ENCODE measurements at regions not wholly inside any gene's neighbourhood (a gene's known extent, or its start where the extent isn't known, plus 50 kb on each side); places are given as distances from the start of the nearest gene placed in this dataset.

DNA sequence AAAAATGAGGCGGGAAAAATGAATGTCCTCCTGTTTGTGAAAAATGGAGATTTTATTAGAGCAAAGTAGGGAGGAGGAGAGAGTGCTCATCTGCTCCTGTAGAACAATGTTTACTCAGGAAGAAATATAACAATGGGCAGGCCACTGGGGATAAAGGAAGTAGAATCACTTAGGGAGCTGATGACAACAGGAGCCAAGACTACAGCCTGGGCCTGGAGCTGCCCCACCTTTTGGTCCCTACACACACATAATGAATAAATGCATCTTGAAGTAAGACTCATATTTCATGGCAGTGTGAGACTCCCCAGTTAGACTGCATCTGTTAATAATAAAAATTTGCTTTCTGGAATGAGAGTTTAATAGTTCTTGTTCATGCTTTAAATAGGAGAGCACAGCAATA lies 1939.8 kb downstream of the EFNA5 start:
- peak; percentile 7 for DNase-seq

DNA sequence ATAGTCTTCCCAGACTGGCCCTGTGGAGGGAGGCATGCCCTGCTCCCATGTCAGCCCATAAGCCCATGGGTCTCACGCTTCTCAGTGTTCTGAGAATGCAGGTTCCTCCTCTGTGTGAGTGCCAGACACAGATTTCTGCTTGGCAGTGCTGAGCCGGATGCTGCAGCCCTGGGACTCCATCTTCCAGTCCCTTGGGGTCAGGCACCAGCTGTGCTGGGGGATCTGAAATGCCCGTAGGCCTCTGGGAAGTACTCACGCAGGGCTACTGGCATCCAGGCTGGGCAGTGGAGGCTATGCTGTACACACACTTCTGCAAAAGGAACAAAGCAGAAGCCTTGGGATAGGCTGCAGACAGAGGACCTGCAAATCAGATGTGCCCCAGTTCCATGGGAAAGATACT lies 1944.6 kb downstream of the EFNA5 start:
- no peak for DNase-seq

DNA sequence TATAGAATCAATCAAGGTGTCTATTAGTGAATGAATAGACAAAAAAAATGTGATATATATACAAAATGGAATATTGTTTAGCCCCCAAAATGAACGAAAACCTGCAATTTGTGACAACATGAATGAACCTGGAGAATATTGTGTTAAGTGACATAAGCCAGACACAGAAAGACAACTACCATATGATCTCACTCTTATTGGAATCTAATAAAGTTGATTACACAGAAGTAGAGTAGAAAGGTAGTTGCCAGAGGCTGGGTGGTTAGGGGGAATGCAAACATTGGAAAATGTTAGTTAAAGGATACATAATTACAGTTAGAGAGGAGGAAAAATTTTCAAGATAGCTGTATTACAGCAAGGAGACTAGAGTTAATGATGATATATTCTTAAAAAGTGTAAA lies 1962.3 kb downstream of the EFNA5 start:
- DNase-seq = no peak

DNA sequence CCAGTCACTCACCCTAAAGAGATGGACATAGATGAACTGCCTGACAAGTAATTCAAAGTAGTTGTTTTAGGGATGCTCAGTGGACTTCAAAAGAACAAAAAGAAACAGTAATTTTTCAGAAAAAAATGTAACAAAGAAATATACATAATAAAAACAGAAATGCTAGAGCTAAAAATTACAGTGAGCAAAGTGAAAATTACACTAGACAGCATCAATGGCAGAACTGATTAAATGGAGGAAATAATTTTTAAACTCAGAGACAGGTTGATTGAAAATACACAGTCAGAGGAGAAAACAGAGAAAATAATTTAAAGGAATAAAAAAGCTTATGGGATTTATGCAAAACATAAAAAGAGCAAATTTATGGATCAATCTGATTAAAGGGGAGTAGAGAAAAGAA lies 1968.4 kb downstream of the EFNA5 start:
- DNase-seq = no peak

DNA sequence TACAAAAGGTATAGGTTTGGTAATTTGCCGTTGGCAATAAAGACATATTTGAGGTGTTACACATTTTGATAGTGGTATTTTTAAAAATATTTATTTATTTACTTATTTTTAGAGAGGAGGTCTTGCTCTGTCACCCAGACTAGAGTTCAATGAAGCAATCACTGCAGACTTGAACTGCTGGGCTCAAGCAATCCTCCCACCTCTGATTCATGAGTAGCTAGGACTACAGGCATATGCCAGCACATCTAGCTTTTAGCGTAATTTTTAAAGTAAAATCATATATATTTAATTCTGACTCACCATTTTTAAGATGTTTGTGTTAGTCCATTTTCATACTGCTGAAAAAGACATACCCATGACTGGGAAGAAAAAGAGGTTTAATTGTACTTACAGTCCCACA lies 1974.3 kb downstream of the EFNA5 start:
- DNase-seq = no peak

DNA sequence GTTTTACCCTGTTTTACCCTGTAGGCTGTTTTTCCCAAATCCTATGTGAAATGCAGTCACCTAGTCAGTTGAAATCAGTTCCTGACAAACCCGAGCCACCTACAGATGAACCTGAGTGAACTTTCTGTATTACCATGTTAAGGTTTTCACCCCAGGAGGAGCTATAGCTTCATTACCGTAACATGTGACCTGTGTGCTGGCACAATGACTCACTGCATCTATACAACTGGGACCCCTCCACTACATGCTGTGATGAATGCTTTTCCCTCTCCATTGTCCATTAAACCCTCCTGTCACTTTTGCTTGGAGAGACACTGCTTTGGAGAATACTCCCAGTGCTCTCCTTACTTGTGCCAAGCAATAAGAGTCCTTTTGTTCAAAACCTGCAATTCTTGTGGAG lies 1974.8 kb downstream of the EFNA5 start:
- no peak for DNase-seq

DNA sequence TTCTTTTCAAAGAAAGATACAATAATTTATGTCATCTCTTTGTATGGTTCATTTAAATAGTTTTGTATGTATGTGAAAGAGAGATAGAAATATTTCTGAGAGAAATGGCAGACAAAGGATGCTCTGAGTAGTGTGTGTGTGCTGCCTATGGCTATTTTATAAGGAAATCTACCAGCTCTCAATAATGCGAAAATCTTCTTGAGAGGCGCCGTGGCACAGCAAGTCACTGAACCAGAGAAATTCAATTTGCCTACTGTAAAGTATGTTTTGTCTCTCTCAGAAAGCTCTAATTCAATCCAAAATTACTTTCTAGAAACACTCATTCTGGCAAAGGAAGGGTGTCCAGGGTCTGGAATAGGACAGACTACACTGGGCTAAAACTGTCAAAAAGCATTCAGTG lies 1981.1 kb downstream of the EFNA5 start:
- no peak for DNase-seq

DNA sequence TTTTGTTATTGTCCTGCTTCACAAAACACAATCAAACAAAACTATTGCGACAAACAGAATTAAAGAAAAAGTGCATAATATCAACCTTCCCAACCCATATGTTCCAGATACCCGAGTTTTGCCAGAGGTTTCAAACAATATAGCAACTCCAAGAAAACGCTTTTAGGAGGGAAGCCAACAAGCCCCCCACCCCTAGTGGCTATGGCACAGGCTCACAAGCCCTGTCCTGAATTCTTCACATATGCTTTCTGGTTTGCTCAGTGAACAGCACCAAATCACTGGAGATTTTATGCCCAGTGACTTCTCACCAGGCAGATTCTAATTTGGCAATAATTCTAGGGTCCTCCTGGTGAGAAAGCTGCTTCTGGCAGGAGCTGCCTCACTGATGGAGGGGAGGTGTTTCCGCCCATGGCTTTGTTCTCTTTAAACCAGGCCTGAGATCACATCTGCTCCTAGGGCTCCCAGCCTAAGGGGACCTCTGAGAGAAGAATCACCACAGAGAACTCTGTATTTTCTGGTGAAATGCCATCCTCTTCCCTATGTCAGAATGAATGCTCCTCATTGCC lies 1982.4 kb downstream of the EFNA5 start:
- no peak for DNase-seq

DNA sequence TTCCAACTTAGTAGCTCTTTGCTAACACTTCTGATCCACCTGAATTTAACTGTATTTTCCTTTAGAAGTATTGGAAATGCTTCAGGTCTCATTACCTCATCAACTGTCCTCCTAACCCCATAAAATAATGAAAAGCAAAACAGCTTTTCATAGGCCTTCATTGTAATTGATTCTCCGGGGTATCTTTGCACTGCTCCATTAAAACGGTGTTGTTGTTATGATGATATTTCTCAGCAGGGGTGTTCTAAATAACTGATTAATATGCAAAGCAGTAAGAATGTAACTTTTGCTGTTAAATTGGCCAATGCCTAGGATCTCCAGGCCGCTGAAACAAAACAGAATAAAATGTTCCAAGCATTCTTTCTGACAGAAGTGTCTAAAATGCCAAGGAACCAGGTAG lies 1983.2 kb downstream of the EFNA5 start:
- DNase-seq = no peak

DNA sequence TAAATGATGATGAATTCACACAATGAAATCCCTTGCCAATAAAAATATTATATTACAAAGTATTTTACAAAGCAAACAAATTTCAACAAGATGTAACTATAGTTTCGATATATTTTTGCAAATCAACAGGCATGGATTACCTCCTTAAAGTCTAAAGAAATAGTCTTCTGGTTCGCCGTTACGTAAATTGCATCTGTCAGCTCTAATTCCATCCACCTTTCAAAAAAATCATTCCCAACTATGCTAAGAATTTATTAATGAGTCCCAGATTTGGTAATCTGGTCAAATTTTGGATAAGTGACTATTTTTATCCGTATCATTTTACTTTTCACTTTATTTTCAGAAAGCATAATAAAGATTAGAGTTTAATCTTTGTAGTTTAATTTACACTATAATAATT lies 1984.9 kb downstream of the EFNA5 start:
- DNase-seq = no peak

DNA sequence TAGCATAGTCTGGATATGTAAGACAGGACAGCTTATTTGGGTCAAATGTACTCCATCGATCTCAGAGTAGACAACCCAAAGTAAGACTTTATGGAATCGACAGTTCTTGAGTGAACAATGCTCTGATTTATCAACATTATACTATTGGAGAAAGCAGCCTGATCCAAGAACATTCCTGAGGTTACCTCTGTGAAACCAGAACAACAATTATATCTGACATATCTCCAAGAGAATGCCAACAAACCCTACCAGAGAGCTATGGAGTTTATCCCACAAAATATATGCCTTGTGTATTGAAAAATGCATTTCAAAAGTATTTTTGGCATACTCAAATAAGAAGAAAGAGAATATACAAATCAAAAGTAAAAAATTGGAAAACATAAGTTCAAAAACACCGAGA lies 1985.9 kb downstream of the EFNA5 start:
- no peak for DNase-seq

DNA sequence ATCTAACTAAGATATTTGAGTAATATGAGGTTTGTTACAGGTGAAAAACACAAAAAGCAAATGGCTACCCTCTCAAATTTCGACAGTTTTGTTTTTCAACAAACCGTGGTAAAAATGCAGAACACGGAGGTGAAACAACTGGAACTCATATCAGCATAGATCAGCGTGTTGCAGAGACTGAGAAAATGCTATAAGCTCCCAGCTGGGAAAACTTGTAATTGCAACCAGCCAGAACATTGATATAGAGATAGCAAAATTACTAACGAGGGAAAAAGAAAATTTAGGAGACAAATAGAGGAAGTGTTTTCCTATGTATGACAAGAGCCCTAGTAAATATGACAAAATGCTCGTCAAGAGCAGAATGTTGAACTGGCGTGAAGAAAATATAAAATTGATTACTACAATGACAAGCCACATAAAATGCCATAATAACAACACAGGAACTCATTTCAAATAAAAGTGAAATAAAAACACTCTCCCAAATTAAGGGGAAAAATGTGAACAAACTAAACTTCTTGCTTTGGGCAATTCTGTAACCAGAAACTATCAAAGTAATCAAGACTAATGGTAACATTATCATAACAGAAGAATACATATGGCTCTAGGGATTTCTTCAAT lies 1989.8 kb downstream of the EFNA5 start:
- DNase-seq = peak; percentile 2

DNA sequence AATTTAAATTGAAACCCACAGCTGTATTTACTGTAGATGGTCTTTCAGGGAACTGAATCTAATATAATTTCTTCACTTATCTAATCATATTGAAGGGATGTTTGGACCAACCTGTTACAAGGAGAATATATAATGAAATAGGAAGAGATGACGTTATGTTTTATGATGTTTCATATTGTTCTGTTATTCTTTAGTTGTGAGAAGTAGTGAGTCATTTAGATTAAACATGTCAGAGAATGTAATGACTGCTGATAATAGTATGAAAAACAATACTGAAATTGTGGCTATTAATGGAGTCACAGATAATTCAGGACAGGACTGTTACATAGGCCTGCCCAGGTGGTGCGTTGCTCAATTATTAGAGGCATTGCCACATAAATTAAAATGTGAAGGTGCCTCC lies 1993.4 kb downstream of the EFNA5 start:
- no peak for DNase-seq

DNA sequence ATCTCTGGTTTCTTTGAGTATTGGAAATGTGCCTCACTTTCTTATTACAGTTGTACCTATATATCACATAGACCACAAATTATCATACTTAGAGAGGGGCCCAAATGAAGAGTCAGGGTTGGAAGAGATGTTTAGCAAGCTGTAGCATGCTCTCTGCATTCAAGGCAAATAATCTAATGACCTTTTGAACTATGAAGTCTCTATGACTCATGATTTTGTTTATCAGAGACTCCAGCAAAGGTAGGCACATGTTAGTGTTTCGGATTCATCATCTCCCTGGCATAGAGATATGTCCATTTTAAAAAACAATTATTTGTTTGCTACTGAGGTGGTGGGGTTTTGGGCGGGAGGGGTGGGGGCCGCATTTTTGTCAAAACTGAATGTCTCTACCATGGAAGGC lies 2000.1 kb downstream of the EFNA5 start:
- no peak for DNase-seq

DNA sequence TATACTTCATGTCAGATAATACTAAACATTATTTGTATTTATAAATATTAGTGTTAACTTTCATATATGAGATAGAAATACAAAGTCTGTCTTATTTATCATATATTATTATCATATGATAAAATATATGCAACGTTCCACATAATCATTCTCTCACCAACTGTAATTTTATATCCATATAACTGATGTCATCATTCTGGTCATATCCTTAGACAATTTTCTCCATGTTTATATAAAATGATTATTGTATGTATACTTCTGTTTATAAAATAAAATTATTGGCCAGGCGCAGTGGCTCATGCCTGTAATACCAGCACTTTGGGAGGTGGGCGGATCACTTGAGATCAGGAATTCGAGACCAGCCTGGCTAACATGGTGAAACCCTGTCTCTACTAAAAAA lies 2007.1 kb downstream of the EFNA5 start:
- DNase-seq = no peak

DNA sequence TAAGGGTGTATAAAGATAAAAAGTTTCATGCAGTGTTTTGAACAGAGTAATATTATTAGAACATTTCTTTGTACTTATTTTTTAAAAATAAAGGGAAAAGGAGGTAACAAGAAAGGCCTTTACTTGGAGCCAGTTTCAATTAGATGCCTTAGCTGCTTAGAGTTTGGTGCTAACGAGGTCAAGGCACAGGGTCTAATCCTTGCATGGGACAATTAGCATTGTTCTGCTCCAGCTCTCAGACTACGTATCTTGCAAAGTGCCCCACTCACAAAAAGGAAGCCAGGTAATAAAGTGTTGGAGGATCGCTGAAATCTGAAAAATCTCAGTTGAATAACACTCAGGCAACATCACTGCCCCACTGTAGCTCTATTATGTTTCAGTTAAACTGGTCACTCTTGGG lies 2011.3 kb downstream of the EFNA5 start:
- DNase-seq = no peak

DNA sequence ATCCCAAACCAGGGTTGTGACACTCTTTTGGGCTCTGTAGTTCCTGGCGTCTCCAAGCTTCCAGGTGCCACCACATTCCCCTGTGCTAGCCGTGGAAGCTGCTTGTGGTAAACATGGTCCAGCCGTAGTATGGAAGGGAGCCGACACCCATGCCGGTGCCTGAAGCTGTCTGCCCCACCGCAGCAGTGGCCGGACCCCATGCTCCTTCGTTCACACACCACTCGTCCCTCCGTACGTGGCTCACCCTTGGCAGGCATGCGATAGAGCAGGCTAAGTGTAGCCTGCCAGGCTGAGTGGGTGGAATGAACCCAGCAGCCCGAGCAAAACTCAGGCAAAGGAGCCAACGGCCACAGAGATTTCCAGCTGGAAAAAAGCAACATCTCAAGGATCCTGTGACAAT lies 2030.4 kb downstream of the EFNA5 start:
- no peak for DNase-seq

DNA sequence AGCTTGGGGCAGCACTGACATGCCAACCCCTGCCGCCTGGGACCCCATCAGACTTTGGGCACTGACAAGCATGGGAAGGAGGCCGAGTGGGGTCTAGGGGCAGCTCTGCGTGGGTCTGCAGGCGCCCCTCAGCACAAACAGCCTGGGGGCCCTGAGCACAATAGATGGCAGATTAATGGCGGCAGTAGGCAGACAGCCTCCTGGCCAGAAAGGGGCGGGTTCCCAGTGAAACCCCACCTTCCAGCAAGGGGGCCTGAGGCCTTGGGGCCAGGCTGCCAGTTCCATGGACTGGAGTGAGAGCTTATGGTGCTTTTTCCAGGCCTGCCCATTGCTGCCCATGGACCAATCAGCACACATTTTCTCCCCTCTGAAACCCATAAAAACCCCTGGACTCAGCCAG lies 2031.2 kb downstream of the EFNA5 start:
- no peak for DNase-seq

DNA sequence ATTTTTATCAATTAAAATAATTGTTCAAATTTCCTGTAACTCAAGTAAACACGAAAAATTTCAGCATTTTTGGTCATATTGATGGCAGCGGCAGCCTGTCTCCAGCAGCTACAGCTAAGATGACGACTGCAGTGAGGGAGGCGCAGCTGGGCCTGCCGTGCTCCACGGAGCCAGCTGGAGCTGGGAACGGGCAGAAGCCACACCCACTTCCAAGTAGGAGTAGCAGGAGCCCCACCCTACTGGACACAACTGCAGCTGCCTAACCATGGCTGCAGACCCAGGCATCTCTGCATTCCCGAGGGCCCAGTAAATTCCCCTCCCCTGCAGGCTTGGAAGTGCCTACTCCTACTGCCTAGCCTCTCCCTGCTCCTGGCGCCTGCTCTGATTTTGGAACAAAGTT lies 2031.7 kb downstream of the EFNA5 start:
- DNase-seq = no peak

DNA sequence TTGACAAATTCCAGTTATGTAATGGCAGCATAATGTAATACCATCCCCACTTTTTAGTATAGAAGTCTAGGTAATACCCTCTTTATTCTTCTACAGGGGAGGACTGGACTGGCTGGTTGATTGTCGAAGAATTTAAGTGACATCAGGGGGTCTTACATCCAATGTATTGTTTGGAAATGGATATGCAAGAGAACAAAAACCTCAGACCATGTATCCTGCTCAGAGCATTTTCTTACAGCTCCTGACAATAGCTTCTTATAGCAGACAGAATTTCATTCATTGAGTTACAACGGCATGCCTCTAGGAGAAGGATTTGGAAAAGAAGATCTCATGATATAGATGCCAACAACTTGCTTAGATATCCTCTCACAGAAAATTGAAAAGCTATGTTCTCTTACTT lies 2032.3 kb downstream of the EFNA5 start:
- DNase-seq = no peak

DNA sequence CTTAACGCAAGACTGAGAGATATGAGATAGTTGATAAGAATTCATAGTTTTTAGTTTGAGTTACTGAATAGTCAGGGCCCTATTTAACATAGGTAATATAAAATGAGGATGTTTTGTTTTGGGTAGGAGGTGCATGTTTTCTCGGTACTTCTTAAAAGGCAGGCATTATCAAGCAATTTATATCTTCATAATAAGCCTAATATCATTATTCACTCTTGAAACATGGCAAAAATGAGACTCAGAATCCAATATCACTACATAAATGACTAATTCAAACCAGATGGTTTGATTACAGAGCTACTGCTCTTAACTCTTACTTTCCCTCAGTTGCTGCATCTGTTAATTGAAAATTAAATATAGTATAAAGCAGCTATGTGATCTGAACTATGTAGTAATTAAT lies 2038.7 kb downstream of the EFNA5 start:
- no peak for DNase-seq

DNA sequence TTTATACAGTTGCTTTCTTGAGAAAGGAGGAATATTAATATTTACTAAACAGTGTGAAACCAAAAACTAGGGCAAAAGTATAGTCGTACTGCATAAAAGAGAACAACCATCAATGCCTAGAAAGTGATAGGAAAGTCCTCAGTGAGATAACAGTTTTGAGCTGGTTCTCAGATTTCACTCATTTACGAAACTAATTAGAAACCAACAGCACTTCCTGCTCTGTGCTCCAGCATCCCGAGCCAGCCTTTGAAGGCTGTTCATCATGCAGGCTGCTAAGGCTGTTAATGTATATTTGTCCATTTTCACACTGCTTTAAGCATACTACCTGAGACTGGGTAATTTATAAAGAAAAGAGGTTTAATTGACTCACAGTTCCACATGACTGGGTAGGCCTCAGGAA lies 2039.9 kb downstream of the EFNA5 start:
- DNase-seq = no peak

DNA sequence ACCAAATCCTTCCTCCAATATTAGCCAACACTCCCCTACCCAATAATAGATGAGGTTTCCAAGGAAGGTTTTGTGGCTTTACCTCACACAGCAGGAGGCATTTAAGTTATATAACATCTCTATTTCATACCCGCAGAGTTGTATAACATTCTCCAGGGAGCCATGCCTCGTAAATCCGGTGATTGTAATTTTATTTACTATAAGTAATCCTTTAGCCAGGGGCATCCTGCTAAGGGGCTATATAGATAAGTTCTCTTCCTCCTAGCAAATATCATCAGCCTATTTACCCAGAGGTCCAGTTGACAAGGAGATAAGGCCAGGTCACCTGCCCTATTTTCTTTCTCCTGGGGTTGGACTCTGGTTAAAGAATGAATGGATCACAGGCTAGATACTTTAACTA lies 2051.0 kb downstream of the EFNA5 start:
- DNase-seq = no peak

DNA sequence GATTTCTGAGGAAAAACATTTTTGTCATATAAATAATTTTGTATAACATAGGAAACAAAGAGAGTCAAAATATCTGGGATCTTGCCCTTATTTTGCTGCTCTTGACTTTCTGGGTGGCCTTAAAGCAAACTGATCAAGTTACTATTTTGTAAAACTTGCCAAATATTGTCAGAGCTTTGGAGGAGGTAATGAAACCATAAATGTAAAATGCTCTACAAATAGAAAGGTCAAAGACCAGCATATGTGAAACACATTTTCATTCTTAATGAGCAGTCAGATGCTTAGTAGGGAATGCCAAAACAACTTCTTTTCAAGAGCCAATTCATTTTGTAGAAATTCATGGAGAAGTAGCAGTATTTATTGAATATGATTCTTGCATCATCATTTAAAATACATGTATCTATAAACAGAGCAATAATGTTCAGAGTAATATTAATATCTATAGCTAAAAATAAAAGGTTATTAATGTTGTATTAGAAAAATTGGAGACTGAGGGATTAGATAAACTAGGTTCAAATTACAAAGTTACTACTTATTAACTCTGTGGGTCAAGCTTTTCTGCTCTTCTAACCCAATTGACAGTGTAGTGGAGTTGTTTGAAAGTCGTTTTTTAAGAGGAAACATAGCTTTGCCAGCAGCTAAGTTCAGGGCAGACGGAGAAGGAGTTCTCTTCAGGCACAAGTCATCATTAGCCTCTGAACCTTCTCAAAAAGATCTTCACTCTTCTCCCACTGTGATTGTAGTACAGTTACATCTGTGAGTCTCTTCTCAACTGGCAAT lies 2053.1 kb downstream of the EFNA5 start:
- no peak for DNase-seq

DNA sequence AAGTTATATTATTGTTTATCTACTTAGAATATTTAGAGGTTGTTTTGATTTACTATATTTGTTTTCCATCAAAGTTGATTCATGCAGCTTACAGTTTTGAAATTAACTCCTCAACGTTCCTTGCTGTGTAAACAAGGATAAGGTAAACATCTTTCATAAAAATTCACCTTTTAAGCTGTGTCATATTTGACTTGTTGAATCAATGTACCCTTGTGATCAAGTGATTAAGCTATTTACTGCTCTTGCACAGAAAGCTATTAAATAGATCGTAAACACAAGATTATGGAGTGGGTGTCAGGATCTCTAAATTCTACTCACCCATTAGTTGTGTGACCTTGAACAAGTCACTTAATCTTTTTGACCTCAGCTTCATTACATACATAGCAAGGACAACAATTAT lies 2054.0 kb upstream of the NUDT12 start:
- no peak for DNase-seq

Data from NCI-H510A treated with DMSO at 0.1 percent for 48 hours (cell line).